Dermis blood vessel endothelial cell (primary cell): ENCODE measurements at regions not wholly inside any gene's neighbourhood (a gene's known extent, or its start where the extent isn't known, plus 50 kb on each side); places are given as distances from the start of the nearest gene placed in this dataset.

Source experiments
- DNase-seq: peaks from one replicate; pipeline ENCODE4 v3.0.0; 2010

DNA sequence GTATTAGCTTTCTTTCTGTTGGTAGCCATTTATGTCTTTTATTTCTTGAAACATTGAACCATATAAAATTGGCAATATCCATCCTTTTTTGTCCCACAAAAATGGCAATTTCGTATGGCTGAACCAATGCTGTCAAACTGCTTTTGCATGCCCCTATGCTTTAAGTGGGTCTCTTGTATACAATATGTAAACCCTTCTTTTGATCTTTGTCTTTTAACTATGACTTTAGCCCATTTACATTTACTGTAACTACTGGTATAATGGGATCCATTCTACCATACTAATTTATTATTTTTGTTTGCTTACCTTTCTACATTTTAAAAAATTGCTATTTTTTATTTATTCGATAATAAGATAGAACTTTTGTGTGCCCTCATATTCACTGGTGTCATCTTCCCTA, 93.4 kb downstream of the TENT4A start:
- DNase-seq, result no peak

DNA sequence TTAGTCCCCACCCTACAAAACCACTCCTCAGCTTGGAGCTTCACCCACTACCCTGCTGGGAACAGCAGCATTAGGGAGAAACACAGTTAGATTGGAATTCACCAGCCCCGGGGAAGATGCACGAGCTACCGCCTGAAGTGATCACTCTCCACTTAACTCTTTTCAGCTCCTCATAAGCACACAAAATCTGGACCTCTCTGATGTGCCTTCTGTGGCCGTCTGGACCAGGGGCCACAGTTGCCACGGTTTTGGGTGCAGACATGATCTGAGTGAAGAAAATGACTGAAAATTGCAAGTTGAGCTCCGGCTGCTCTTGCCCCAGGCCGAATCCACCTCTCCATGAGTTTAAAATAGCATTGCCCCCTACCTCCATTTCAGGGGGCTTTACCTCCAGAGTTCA, 95.2 kb downstream of the TENT4A start:
- no peak for DNase-seq

DNA sequence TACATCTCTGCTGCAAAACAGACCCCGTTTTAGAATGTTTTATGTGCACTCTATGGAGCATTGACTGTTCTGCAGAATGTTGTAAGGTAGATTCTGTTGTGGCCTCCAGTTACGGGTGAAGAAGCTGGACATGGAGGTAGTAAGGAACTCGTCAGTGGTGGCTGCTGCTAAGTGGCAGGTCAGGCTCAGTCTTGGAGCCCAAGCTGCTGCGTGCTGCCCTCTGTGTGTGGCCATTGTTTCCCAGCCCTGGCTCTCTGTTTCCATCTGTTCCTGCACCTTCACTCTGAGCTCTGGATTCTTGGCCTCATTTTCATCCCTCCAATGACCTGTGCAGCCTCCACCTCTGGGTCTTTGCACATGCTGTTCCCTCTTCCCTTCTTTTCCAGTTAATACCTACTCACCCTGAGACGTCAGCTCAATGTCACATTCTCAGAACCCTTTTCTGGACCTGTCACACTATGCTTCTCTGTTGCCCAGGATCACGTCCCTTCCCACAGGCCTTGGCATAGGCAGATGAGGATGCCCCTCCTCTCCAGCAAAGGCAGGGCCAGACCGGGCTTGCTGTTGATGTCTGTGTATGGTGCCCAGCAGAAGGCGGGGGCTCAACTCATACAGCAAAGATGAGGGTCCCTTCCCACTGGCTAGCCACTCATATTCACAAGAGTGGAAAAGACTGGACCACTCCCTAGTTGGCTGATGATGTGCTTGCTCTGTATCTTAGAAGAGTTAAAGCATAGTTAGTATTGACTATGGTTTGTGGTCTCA, 97.6 kb downstream of the TENT4A start:
- DNase-seq, result no peak

DNA sequence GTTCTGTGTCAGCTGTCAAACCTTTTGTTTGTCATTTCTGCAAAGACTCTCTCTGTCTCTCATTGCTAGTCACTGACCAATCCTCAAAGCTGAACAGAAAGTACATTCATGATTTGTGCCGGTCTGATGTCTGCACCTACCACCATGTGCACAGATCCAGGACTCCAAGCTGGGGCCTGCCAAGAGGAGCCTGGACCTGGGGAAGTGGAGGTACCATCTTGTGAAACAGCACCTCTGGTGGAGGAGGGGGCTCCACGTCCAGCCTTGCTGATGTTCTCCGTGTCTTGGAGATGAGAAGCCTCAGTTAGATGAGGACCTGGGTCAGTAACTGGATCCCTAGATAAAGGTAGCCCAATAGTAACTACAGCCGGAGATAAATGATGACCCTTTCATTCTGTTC, 98.9 kb downstream of the TENT4A start:
- DNase-seq, result no peak

DNA sequence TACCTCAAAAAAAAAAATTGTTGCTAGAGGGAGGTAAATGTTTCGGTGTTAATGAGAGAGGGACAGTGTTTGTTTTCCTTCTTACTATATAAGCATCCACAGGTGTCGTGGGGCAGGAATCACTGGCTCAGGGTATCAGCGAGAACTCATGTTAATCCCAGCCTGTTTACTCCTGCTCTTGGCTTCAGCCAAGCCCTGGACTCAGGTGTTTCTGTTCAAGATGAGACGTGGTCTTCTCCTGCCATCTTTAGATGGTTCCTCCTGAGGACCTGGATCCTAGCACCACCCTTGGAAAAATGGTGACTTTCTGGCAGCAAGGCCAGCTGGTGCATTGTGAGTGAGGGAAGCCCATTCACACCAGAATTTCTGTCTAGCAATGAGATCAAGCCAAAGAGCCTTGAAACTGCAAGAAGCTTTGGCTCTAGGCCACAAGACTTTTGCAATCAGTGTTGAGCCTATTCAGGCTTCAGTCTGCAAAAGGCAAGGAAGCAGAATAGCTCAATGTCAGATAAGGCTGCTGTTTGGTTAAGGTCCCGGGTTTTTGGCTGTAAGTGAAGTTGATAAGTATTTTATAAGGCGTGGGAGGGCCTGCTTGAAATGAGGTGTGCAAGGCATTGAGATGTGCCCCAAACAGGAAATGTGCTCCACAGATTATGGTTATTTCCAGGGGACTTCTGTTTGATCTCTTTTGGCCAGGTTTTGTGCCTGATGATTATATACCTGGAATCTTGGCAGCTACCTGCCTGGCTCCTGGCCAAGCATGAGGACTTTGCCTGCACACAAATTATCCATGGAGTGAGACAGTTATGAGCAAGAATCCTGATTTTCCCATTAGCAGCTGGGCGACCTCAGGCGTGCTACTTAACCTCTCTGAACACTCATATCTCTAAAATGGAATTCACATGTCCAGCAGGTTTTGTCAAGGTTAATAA, 99.8 kb downstream of the TENT4A start:
- DNase-seq, result no peak

DNA sequence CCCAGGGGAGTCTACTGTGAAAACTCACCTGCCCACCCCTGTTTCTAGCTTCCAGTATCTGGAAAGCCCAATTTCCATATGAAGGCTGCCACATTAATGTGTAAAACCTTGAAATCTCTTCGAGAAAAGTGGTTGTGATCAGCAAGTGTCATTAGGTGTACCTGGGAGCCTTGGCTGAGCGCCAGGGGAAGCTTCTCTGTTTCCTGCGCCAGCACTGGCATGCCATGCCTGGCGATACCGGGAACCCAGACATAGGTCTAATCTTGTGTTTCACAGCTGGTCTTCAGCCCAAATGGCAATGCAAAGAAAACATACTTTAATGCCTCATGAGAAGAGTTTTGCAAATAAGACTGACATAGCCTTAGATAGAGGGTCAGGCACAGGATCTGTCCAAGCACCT, 101.6 kb downstream of the TENT4A start:
- DNase-seq, result no peak

DNA sequence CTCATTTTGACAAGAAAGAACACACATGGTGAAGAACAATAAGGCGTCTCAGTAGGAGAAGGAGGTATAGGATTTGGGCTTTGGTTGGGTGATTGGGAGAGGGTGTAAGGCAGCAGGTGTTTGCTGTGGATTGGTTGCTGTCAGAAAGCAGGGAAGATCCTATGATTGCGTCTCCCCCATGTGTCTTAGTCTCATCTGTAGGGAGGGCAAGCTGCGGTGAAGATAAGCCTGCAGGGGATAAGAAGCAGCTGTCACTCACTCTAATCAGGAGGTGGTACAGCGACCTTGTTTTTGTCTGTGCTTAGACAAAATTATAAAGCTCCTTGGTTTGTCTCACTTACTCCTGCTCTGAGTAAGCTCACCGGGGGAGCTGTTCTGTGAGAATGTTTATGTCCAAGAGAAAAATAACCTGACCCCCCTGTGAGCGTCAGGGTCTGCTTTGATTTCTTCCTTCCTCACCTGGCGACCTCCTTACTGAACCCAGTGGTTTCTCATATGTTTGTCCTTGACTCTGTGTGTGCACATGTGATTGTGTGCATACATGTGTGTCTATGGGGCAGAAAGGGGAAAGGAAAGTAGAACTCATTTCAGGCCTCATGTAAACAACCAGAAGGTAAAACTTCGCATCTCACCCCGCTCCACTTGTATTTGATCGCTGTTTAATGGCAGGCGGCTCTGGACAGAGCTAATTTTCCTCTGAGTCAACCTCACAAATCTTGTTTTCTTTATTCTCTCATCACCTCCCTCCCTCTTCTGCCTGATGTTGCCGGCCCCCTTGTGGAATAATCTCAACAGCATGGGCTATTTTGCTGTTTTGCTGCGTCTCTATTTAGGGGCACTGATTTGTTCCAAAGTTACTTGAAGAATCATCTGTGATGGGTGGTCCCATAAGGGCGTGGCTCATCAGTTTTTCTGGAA, 105.6 kb downstream of the TENT4A start:
- no peak for DNase-seq

DNA sequence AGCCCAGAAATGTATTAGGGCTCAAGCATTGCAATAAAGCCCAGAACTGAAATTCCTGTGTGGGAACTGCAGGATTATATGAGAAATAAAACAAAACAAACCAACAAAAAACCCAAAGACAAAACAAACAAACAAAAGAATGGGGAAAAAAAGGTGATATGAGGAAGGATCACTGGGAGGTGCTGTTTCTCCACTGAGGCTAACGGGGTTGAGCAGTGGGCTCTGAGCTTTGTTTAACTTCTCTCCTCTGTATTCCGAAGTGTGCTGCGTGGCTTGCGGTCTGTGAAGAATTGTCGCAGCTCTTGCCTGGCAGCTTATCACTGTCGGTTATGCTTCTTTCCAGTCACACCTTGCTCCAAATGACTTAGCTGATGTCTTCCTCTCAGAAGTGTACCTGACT, 106.3 kb downstream of the TENT4A start:
- DNase-seq, result no peak

DNA sequence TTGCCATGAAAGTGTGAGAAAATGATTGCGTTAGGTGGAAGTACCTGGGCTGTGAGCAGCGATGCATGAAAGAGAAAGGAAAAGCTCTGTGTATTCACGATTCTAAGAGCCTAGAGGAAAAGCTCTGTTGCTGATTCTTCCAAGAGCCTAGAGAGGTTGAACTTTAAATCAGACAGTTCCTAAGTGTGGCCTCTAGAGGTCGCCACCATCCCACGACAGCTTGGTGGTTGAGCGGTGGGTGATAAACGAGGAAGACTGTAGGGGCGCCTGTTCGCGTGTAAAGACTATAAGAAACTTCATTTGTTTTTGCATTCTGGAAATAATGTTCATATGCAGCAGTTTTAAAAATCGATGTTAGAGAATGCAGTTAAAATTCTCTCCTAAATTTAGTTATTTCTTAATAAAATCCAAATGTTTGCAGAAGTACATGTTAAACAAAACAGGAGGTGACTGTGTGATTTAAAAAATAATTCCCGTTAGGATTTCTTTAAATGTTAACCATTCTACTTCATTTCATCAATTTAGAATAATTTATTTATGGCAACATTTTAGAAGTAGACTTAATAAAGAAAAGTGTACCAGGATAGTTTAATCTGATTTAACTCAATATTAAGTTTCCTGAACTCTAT, 107.7 kb downstream of the TENT4A start:
- DNase-seq, result peak; percentile 38

DNA sequence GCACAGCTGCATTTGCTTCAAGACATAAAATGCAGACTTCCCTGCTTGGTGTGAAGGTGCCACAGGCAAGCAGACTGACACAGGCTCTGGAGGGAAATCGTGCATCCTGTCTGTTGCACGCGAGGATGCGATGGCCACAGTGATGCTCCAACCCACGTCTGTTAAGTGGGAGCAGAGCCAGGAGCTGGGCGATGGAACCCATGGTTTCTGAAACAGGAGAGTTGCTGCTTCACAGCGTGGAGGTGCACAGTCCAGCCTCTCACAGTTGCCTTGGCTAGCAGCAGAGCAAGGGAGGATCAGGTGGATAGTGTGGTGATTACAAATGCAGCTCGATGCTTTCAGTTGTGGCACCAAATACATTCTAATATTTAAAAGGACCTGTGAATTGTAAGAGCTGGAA, 108.8 kb downstream of the TENT4A start:
- no peak for DNase-seq

DNA sequence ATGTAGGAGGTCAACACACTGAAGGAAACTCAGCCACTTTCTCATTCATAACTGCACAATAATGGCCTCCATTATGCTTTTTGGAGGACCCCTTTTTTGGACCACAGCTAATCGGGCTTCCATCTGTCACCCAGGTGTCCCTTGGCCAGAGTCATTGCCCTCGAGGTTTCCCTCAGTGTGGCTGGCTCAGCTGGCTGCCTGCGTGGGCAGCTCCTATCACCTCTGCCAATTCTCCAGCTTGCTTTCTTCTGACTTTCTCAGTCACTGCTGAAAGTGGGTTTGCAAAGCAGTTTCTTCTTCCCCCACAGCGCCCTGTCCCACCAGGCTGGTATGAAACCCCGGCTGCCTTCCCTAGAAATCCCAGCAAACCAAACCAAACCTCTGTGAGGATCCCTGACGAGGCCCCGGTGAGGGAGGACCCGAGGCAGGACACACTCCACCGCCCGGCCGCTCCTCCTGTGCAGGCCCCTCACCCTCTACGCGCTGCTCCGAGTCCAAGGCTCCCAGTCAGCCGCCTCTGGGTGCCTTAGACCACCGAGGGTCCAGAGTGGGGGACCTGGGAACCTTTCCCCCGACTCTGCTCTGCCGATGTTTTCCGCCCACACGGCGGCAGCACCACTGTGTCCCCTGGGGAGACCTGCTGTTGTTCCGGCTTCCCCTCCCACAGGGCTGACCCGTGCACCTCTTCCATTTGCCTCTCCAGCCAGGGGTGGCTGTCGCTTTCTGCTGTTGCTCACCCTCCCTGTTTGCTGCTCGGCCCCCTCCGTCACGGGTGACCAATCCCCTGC, 109.5 kb downstream of the TENT4A start:
- no peak for DNase-seq

DNA sequence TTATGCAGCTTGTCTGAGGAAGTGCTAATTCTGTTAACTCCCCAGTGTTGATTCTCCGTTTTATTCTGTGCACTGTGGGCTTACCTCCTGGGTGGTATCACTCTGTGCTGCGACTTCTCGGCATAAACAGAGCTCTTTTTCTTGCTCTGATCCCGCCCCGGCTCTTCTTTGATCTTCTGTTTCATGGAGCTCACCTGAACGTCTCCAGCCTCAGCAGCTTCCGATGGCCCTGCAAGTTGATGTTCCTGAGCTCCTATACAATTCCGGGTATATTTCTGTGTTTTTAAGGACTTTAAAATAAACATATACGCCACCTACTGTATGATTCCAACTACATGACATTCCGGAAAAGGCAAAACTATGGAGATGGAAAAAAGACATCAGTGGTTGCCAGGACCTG, 110.8 kb downstream of the TENT4A start:
- no peak for DNase-seq

DNA sequence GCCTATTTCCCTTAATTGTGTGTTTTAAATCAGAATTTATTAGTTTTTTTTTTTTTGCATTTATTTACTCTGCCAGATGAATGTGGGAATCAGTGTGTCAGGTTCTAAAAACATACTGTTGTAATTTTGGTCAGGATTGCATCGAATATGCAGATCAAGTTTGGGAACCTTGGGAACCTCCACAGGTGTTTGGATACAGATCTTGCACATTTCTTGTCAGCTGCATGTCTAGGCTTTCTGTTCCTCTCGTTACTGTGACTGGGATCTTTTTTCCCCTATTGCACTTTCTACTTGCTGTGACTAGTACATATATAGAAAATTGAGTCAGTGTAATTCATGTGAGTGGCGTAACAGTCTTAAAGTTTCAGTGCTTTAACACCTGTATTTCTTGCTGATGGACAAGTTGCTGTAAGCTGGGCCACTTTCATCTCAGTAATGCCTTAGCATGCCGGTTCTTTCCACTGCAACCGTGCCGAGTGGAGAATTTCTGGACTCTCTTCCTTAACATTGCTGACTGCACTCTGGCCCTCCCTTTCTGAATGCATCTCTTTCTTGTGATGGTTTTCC, 112.5 kb downstream of the TENT4A start:
- no peak for DNase-seq

DNA sequence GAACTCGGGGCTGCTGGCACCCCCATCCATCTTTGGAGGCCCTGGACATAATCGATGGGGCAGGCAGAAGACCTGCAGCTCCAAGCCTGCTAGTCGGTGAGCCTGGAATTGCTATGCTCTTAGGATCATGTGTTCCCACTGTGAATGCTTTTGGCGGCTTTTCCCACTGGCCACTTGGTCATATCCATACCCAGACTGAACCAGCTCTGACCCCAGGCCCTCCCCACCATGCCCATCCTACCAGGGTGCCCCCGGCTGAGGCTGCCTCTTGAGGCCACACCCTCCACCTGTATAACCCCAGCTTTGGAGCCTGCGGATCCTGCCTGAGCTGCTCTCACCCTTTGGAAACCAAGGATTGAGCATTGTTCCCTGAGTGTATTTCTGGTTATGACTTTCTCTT, 113.5 kb downstream of the TENT4A start:
- no peak for DNase-seq

DNA sequence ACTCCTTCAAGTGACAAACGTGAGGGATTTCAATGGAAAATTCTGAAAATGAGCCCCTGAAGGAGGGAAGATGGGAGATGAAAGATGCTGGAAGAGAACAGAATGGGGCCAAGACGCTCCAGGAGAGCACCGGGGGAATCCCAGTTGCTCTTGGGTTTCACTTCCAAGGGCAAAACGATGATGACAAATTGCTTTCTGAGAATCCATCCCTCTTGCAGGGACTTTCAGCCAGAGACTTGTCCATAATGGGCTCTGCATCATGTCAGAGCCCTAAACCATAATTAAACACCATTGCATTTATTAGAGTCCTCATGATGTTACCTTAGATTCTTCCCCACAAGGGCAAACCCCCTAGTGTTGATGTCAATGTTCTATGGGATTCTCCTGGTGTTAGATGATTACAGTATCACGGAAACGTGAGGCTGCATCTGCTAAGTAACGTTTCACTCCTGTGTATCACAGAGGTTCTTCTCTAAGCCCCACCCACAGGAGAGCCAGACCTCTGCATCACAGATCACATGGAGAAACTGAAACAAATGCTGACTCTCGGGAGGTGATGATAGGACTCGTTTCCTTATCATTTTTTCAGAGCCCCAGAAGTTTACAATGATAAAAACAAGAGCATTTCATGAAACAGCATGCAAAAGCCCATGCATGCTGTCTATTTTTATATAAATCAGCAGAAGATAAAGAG, 114.4 kb downstream of the TENT4A start:
- DNase-seq, result no peak

DNA sequence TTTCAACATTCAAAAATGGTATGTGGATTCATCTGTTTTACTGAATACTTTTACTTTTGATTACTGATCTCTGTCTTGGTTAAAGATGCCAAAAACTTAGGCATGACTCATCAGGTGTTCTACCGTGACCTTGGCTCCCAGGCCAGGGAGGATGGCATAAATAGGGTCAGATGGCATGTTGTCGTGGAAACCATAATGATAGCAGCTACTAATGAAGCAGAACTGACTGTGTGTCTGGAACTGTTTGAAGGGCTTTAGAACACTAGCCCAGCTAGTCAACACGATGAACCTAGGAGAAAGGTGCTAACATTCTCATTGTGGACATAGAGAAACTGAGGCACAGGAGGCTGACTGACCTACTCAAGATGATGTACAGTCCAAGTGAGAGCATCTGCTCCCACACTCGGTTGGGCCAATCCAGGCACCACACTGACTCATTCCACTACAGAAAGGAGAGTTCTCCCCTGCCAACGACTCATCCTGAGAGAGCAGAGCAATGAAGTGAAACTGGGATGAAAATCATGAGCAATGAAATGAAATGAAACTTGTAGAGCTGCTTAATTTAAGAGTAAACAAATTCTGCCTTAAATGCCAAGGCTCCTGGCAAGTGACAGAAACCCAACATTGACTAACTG, 116.0 kb downstream of the TENT4A start:
- no peak for DNase-seq

DNA sequence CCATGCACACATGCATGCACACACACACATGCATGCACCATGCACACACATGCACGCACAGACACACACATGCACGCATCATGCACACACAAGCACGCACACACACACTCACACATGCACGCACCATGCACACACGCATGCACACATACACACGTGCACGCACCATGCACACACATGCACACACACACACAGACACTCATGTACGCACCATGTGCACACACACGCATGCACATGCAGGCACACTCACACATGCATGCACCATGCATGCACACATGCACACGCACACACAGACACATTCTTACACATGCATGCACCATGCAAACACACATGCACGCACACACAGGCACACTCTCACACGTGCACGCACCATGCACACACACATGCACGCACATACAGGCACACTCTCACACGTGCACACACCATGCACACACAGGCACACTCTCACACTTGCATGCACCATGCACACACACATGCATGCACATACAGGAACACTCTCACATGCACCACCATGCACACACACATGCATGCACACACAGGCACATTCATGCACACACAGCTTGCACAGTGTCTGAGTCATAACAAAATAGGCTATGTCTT, 117.5 kb downstream of the TENT4A start:
- DNase-seq, result no peak

DNA sequence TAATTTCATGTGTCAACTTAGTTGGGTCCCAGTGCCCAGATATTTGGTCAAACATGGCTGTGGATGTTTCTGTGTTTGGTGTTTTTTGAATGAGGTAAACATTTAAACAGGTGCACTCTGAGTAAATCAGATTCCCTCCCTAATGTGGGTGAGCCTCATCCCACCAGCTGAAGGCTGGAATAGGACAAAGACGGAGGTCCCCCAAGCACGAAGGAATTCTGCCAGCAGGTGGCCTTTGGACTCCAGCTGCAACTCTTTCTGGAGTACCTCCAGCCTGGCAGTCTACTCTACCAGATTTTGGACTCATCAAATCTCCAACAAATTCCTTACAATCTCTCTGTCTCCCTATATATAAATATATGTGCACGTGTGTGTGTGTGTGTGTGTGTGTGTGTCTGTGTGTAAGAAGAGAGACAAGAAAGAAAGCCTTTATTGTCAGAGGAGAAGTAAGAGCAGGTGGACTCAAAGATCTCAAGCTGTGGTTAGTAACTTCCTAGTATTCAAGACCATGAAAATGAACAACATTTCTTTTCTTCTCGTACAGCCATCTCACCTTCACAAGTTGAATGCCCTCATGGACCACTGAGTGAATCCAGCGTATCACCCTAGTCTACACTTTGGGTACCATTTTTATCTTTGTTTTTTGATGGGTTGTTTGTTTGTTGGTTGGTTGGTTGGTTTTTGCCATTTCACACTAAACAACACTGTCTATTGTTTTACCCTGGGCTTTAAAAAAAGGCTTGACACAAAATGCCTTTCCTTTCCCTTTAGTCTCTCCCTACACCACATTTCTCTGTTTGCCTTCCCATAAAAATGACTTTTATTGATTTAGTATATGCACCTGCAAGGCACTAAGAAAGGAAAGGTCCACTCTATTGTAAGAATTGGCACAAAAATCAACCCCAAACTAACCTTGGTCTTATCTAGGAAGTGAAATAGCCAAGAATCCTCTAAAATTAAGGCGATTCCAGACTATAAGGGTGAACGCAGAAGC, 118.7 kb downstream of the TENT4A start:
- no peak for DNase-seq
